DND-41 (cell line): ENCODE measurements at regions not wholly inside any gene's neighbourhood (a gene's known extent, or its start where the extent isn't known, plus 50 kb on each side); places are given as distances from the start of the nearest gene placed in this dataset.

Experiments
- CTCF ChIP-seq: IDR thresholded peaks from 2 replicates; pipeline ENCODE4 v1.5.1; 2012; ENCODE audit warnings: borderline replicate concordance, low read length, moderate library complexity, mild to moderate bottlenecking; ENCODE audit not compliant: poor library complexity, severe bottlenecking; ENCODE audit errors: extremely low read depth
- EZH2 ChIP-seq: IDR thresholded peaks from 3 replicates; pipeline ENCODE4 v1.6.1; 2012; ENCODE audit warnings: borderline replicate concordance, low read depth, mild to moderate bottlenecking, moderate library complexity, low read length, inconsistent platforms; ENCODE audit not compliant: severe bottlenecking

GRCh38 chr3:20648921-20649381 is 462.9 kb upstream of the SGO1 start:
- TF ChIP-seq CTCF (no peak), EZH2 (no peak)
